ENCODE measurements at regions not wholly inside any gene's neighbourhood (a gene's known extent, or its start where the extent isn't known, plus 50 kb on each side); places are given as distances from the start of the nearest gene placed in this dataset.
"Not testable (repeated sequence)": the region's sequence is repeated elsewhere in the genome, so short reads cannot be mapped to it uniquely, and the experiment has no call there.

DNA sequence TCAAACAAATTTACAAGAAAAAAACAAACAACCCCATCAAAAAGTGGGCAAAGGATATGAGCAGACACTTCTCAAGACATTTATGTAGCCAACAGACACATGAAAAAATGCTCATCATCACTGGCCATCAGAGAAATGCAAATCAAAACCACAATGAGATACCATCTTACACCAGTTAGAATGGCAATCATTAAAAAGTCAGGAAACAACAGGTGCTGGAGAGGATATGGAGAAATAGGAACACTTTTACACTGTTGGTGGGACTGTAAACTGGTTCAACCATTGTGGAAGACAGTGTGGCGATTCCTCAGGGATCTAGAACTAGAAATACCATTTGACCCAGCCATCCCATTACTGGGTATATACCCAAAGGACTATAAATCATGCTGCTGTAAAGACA is 77.1 kb upstream of the SIM2 start:
- Mint-ChIP-seq H3K9me3 (peaks cover 7 to 17% (median 8%) of the 10 kb centered on the region in 3 donors), H3K4me3 (peak overlapping the region in 1 of 4 donors; percentile 37)
- not testable (repeated sequence) for H3K27ac Mint-ChIP-seq, H3K27me3 Mint-ChIP-seq, H3K36me3 Mint-ChIP-seq, H3K4me1 Mint-ChIP-seq

- Mint-ChIP-seq H3K4me3 (no peak overlapping the region), H3K9me3 (peaks cover 7 to 17% (median 8%) of the 10 kb centered on the region in 3 donors), H3K27ac (no peak overlapping the region), H3K27me3 (peaks cover 7% of the 10 kb centered on the region), H3K36me3 (peaks cover 2% of the 10 kb centered on the region), H3K4me1 (no peaks in the 10 kb centered on the region)
Observed at GRCh38 chr21:36624105-36624504, 74.8 kb upstream of the SIM2 start.

DNA sequence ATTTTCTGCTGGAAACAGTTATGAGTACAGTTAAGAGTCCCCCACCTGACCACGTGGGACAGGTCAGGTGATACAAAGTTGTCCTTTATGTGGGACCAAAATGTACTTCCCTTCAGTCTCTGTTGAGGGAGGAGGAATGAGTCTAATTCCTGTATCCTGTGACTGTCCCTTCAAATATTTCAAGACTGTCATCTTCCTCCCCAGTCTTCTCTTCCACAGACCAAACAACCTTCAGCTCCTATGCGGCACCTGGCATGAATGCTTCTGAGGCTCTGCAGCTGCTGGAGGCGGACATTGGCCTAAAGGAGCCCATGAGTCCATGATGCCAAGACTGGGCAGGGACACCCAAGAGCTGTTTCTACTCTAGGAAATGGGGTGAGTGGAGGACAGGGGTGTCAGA is 72.1 kb upstream of the SIM2 start:
- peaks cover 7% of the 10 kb centered on the region for H3K27me3 Mint-ChIP-seq
- H3K27ac Mint-ChIP-seq, result no peak overlapping the region
- no peaks in the 10 kb centered on the region for H3K36me3 Mint-ChIP-seq
- no peaks in the 10 kb centered on the region for H3K4me1 Mint-ChIP-seq
- H3K9me3 Mint-ChIP-seq, result peaks cover 6 to 11% (median 7%) of the 10 kb centered on the region in 3 donors
- H3K4me3 Mint-ChIP-seq, result no peak overlapping the region

DNA sequence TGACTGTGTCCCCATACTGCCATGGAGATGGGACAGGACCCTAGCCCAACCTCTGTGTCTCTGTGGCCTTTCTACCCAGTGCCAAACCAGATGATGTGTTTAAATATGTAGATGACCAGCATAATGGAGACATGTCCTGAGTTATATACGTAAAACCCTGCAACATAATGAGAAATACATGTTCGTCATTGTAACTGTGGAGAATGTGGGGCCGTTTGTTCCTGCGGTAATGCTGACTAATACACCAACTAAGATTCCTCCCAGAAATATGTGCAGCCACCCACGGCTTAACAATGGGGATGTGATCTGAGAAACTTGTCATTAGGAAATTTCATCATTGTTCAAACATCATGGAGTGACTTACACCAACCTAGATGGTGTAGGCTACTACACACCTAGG is 71.7 kb upstream of the SIM2 start:
- no peaks in the 10 kb centered on the region for H3K4me1 Mint-ChIP-seq
- peaks cover 6 to 9% (median 7%) of the 10 kb centered on the region in 3 donors for H3K9me3 Mint-ChIP-seq
- no peak overlapping the region for H3K4me3 Mint-ChIP-seq
- no peaks in the 10 kb centered on the region for H3K36me3 Mint-ChIP-seq
- H3K27ac Mint-ChIP-seq, result no peak overlapping the region
- peaks cover 6% of the 10 kb centered on the region for H3K27me3 Mint-ChIP-seq

DNA sequence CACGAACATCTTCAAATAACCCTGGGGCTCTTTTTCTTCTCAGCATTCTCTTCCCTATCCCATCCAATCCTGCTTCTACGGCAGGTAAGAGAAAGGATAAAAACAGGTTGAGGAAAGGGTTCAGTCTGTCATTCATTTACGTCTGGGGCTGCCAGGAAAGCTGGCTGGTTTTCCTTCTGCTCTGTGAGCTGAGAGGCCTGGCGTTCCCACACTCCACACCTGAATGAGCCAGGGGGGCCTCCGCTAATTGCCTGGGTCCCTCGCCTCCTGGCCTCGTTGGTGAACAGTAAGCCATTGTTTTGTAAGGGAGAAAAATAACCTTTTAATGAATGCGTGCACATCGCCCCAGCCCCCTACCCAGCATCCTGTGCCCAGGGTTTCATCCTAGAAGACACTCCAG is 70.8 kb upstream of the SIM2 start:
- H3K27me3 Mint-ChIP-seq, result peaks cover 6% of the 10 kb centered on the region
- H3K4me3 Mint-ChIP-seq, result no peak overlapping the region
- H3K4me1 Mint-ChIP-seq, result no peaks in the 10 kb centered on the region
- H3K27ac Mint-ChIP-seq, result no peak overlapping the region
- H3K9me3 Mint-ChIP-seq, result peaks cover 5 to 7% (median 6%) of the 10 kb centered on the region in 3 donors
- no peaks in the 10 kb centered on the region for H3K36me3 Mint-ChIP-seq

DNA sequence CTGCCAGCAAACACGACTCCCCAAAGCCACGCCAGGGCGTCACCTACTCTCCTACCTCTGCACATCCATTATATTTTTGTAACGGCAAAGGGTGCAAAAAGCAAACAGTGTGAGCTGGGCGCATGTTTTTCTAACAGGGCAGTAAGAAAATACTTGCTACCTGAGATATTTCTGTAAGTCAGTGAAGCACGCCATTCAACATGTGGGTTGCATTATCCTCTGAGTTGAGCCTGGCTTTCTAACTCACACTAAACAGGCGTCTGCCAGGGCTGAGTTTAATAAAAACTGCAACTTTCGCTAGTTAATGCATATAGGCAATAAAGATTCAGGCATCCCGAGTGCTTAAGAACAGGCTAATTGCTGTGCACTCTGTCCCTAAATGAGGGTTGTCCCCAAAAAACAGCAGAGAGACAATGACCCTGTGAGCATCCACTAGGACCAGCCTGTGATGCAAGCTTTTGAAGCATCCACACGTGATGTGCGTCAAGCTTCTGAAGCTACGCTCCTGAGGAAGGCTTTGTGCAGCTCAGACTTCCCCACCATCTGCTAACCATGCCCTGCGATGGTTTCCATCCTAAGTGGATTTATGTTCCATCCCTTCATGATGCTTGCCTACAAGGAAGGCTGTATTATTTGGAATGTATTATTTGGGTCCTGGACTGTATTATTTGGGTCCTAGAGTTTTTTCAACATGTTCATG is 70.0 kb upstream of the SIM2 start:
- H3K27ac Mint-ChIP-seq, result no peak overlapping the region

DNA sequence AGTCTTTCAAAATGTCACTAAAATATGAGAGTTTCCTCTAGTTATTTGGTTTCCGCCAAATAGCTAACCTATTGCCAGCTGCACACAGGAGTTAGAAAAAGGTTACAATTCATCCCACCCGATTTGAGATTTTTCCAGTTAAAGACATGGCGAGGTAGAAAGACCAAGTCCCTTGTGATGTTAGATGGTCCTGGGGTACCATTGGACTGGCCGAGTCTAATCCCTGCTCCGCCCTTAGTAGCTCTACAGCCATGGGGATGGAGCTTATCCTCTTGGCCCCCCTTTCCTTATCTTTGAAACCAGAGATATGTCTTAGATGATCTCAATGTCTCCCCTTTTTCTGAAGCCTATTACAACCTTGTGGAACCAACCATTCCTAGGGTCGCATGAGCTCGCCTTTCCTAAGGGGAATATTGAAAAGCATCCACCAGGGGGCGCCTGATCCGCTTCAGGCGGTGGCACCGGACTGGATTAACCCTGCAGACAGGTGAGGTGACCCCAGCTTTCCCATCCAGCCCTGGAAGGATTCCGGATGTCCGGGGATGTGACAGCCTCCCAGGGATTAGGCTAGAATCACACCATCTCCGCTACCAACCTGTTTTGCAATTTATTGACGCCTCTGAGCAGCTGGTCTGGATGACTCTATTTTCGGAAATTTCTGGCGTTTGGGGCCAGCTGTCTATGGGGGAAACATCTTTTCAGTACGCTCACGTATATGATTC is 68.3 kb upstream of the SIM2 start:
- Mint-ChIP-seq H3K4me1 (no peaks in the 10 kb centered on the region), H3K36me3 (no peaks in the 10 kb centered on the region), H3K9me3 (peaks cover 0 to 6% (median 0%) of the 10 kb centered on the region in 3 donors), H3K27me3 (peaks cover 6% of the 10 kb centered on the region), H3K27ac (no peak overlapping the region), H3K4me3 (no peak overlapping the region)

More for the DNA sequence above, 70.0 kb upstream of the SIM2 start:
- Mint-ChIP-seq H3K4me3 (no peak overlapping the region), H3K36me3 (no peaks in the 10 kb centered on the region), H3K9me3 (peaks cover 1 to 4% (median 2%) of the 10 kb centered on the region in 3 donors), H3K27me3 (peaks cover 6% of the 10 kb centered on the region), H3K4me1 (no peaks in the 10 kb centered on the region)

DNA sequence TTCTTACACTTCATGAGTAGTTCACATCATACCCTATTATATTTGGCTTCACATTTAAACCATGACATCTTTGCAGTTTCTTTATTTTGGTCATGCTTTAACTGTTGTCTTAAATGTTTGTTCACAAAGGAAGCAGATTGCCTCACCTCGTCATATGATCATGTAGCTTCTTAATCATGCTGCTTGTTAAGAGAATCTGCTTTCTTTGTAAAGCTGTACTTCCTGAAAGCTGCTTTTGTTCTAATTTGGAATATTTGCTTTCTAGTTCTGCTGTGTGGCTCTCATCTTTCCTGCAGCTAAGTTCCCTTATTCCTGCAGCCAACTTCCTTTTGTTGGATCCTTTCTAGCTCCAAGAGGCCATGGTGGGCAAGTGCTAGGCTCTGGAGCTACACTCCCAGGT is 62.9 kb upstream of the SIM2 start:
- Mint-ChIP-seq H3K4me1 (no peaks in the 10 kb centered on the region), H3K36me3 (peaks cover 2% of the 10 kb centered on the region), H3K27me3 (no peaks in the 10 kb centered on the region), H3K27ac (no peak overlapping the region), H3K4me3 (no peak overlapping the region), H3K9me3 (peaks cover 3 to 19% (median 11%) of the 10 kb centered on the region in 3 donors)

DNA sequence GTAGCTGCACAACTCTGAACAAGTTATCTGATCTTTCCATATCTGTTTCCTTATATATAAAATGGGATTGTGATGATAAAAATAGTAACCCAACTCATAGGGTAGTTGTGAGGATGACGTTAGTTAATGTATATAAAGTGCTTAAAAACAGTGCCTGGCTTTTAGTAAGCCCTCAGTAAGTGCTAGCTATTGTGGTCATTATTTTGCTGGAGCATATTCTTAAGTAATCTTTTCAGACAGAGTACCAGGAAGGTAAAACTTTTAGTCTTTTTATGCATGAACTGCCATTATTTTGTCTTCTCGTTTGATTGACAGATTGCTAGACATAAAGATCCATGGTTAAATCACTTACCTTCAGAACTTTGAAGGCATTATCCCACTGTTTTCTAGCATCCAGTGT is 62.5 kb upstream of the SIM2 start:
- Mint-ChIP-seq H3K4me1 (no peaks in the 10 kb centered on the region), H3K27me3 (no peaks in the 10 kb centered on the region), H3K4me3 (no peak overlapping the region), H3K27ac (no peak overlapping the region), H3K36me3 (peaks cover 2% of the 10 kb centered on the region), H3K9me3 (peaks cover 3 to 19% (median 11%) of the 10 kb centered on the region in 3 donors)

DNA sequence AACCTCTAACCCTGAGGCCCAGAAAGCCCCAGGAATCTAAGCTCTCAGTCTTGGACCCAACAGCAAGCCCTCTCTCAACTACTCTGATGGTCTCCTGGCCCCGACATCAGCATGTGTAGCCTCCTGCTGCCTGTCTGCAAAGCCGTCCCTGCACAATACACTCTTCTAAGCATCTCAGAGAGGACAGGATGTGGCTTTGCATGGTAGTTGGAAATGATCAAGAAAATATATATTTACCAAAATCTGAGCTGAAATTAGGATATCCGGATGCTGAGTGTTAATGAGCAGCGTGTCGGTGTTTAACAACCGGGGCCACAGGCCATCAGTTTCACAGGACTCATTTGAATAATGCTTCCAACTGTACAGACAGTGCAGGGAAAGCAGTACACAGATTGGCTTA is 59.1 kb upstream of the SIM2 start:
- Mint-ChIP-seq H3K4me1 (no peaks in the 10 kb centered on the region), H3K27ac (peak overlapping the region in 1 of 3 donors; percentile 7), H3K9me3 (peaks cover 4 to 16% (median 11%) of the 10 kb centered on the region in 3 donors), H3K27me3 (peaks cover 3% of the 10 kb centered on the region), H3K4me3 (no peak overlapping the region), H3K36me3 (peaks cover 2% of the 10 kb centered on the region)

DNA sequence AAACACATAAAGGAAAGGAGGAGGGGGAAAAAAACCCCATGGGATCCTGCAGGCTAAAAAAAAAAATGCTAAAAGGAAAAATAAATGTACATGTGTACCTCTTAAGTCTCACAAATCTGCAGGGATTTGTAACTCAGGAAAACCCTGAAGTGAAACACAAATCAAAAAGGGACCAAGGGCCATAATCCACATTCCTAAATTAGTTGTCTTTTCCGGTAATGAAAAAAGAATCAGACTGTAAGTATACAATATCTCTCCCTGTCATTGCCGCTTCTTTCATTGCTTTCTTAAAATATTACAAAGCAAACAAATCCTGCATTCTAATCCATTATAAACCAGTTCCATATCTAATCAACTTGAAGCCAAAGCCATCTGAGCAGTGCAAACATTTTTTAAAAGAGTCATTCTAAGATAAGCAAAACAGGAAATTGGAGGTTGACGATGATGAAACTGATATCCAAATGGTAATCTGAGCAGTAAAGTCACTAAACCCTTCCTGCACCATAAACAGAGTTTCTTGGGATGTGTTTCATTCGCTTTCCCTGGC is 58.7 kb upstream of the SIM2 start:
- Mint-ChIP-seq H3K27me3 (peaks cover 3% of the 10 kb centered on the region), H3K27ac (no peak overlapping the region), H3K4me1 (no peaks in the 10 kb centered on the region), H3K36me3 (peaks cover 2% of the 10 kb centered on the region), H3K4me3 (peak overlapping the region in 1 of 4 donors; percentile 9), H3K9me3 (peaks cover 4 to 16% (median 11%) of the 10 kb centered on the region in 3 donors)

DNA sequence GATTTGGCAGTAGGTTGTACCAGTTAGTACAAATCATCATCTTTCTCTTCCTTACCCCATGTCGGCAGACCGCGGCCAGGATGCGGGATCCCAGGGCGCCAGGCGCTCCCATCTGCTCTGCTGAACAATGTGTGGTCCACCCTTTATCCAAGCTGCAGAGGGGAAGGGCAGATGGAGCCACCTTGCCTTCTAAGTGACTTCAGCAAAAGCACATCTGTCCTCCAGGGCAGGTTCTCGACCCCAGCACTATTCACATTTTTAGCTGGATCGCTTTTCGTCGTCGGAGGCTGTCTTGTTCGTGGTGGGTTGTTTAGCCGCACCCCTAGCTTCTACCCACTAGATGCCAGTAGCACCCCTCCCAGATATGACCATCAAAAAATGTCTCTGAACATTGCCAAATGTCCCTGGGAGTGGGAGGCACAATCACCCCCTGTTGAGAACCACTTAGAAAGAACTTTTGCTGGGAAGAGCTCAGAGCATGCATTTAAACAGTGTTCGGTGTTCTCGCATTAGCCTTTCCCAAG is 58.1 kb upstream of the SIM2 start:
- Mint-ChIP-seq H3K27me3 (peaks cover 3% of the 10 kb centered on the region), H3K36me3 (peaks cover 2% of the 10 kb centered on the region), H3K9me3 (peaks cover 4 to 12% (median 11%) of the 10 kb centered on the region in 3 donors), H3K4me3 (no peak overlapping the region), H3K4me1 (no peaks in the 10 kb centered on the region), H3K27ac (no peak overlapping the region)

DNA sequence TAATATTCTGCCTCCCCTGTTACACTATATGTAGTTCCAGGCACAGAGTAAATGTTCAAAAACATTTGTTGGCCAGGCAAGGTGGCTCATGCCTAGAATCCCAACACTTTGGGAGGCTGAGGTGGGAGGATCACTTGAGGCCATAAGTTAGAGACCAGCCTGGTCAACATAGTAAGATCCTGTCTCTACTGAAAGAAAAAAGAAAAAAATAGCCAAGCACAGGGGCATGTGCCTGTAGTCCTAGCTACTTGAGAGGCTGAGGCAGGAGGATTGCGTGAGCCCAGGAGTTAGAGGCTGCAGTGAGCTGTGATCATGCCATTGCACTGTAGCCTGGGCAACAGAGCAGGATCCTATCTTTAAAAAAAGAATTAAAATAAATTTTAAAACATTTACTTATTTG is 57.6 kb upstream of the SIM2 start:
- H3K27me3 Mint-ChIP-seq, result peaks cover 3% of the 10 kb centered on the region
- H3K27ac Mint-ChIP-seq, result no peak overlapping the region
- no peaks in the 10 kb centered on the region for H3K4me1 Mint-ChIP-seq
- peaks cover 2% of the 10 kb centered on the region for H3K36me3 Mint-ChIP-seq
- H3K9me3 Mint-ChIP-seq, result peaks cover 4 to 8% (median 6%) of the 10 kb centered on the region in 3 donors
- H3K4me3 Mint-ChIP-seq, result no peak overlapping the region

- Mint-ChIP-seq H3K9me3 (peaks cover 1 to 6% (median 4%) of the 10 kb centered on the region in 3 donors), H3K27ac (peak overlapping the region in 1 of 3 donors; percentile 50), H3K36me3 (peaks cover 2% of the 10 kb centered on the region), H3K4me1 (no peaks in the 10 kb centered on the region), H3K27me3 (peaks cover 3% of the 10 kb centered on the region), H3K4me3 (no peak overlapping the region)
Observed at GRCh38 chr21:36641886-36642285, 57.0 kb upstream of the SIM2 start.

DNA sequence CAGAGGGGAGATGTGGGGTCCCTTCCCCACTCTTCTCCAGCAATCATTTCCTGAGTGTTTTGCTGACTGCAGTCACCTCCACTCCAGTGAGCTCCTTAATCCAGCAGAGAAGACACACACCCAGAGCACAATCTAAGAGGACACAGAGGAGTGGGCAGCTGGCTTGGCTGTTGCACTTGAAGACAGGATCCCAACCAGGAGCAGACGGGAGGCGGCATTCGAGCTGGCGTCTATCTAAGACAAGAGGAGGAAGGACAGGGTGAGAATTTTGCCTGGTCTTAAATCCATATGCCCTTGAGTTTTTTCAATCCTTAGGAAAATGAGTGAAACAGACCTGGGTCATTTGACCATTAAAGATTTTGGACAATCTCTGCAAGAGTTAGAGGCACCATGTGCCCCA is 56.1 kb upstream of the SIM2 start:
- Mint-ChIP-seq H3K27me3 (peaks cover 5% of the 10 kb centered on the region), H3K36me3 (no peaks in the 10 kb centered on the region), H3K9me3 (peaks cover 0 to 4% (median 1%) of the 10 kb centered on the region in 3 donors), H3K4me3 (no peak overlapping the region), H3K4me1 (no peaks in the 10 kb centered on the region), H3K27ac (no peak overlapping the region)
